SHP77 treated with DMSO at 0.1 percent for 48 hours (cell line): ENCODE measurements at regions not wholly inside any gene's neighbourhood (a gene's known extent, or its start where the extent isn't known, plus 50 kb on each side); places are given as distances from the start of the nearest gene placed in this dataset.

Experiments used
- DNase-seq: peaks from one replicate; lab custom pipeline; 2025; lab: John Stamatoyannopoulos, UW

GRCh38 chr17:77905766-77906165 lies 52.7 kb upstream of the TNRC6C start:
- no peak for DNase-seq

- DNase-seq, result no peak
These were observed 52.1 kb upstream of the TNRC6C start for GRCh38 chr17:77906377-77906871.

GRCh38 chr17:77907497-77908461 lies 50.7 kb upstream of the TNRC6C start:
- no peak for DNase-seq

- no peak for DNase-seq
These were observed 50.0 kb upstream of the TNRC6C start for GRCh38 chr17:77908501-77908900.
